Karpas-422 (cell line): ENCODE measurements at regions not wholly inside any gene's neighbourhood (a gene's known extent, or its start where the extent isn't known, plus 50 kb on each side); places are given as distances from the start of the nearest gene placed in this dataset.

ENCODE experiments used
- DNase-seq: peaks from one replicate; pipeline ENCODE4 v3.0.0-alpha.2; 2015
- H2AFZ ChIP-seq: fragments of 200-600 bp; sonication (generic); 2 replicates; pipeline ENCODE4 v1.6.1; 2014; ENCODE audit warnings: antibody characterized with exemption, low read length, mixed read lengths
- H3K27ac ChIP-seq: fragments of 200-600 bp; sonication (generic); 2 replicates; pipeline ENCODE4 v1.5.1; 2014; ENCODE audit warnings: mild to moderate bottlenecking, low read length, moderate library complexity
- H3K27me3 ChIP-seq: fragments of 200-600 bp; sonication (generic); 2 replicates; pipeline ENCODE4 v1.6.1; 2014; ENCODE audit warnings: low read length, mixed read lengths
- H3K36me3 ChIP-seq: fragments of 200-600 bp; sonication (generic); 2 replicates; pipeline ENCODE4 v1.6.1; 2014; ENCODE audit warnings: low read length, mixed read lengths; ENCODE audit not compliant: insufficient read depth
- H3K4me1 ChIP-seq: fragments of 200-600 bp; sonication (generic); 2 replicates; pipeline ENCODE4 v1.6.1; 2014; ENCODE audit warnings: mild to moderate bottlenecking, low read length, mixed read lengths
- H3K4me2 ChIP-seq: fragments of 200-600 bp; sonication (generic); 2 replicates; pipeline ENCODE4 v1.6.1; 2014; ENCODE audit warnings: low read length, low read depth, mild to moderate bottlenecking; ENCODE audit not compliant: poor library complexity, severe bottlenecking
- H3K4me3 ChIP-seq: fragments of 200-600 bp; sonication (generic); 2 replicates; pipeline ENCODE4 v1.5.1; 2014; ENCODE audit warnings: mild to moderate bottlenecking, antibody characterized with exemption, low read length, mixed read lengths
- H3K79me2 ChIP-seq: fragments of 200-600 bp; sonication (generic); 2 replicates; pipeline ENCODE4 v1.6.1; 2014; ENCODE audit warnings: mild to moderate bottlenecking, low read length, mixed read lengths
- H3K9ac ChIP-seq: fragments of 200-600 bp; sonication (generic); 2 replicates; pipeline ENCODE4 v1.6.0; 2014; ENCODE audit warnings: low read length
- H3K9me2 ChIP-seq: fragments of 200-600 bp; sonication (generic), shearing (Covaris generic); replicated peaks from 2 replicates; pipeline ENCODE4 v1.6.0; 2014; ENCODE audit warnings: mild to moderate bottlenecking, low read length, moderate library complexity; ENCODE audit not compliant: insufficient read depth
- H3K9me3 ChIP-seq: fragments of 300-700, 200-600 bp; sonication (generic); 2 replicates; pipeline ENCODE4 v1.6.1; 2014; ENCODE audit warnings: low read length, mixed read lengths
- H4K20me1 ChIP-seq: fragments of 200-600 bp; sonication (generic); 2 replicates; pipeline ENCODE4 v1.6.1; 2014; ENCODE audit warnings: mild to moderate bottlenecking, antibody characterized with exemption, low read length, low read depth; ENCODE audit not compliant: insufficient read depth

GRCh38 chr6:150662814-150663213 lies 63.1 kb downstream of the PLEKHG1 start:
- no peaks in the 10 kb centered on the region for H3K9me3 ChIP-seq
- DNase-seq: no peak
- no peak overlapping the region for H3K4me2 ChIP-seq
- no peaks in the 10 kb centered on the region; the same call in 1 of the 2 replicates for H4K20me1 ChIP-seq
- H3K9ac ChIP-seq: no peak overlapping the region
- H3K36me3 ChIP-seq: peaks cover 38% of the 10 kb centered on the region
- peaks cover 27% of the 10 kb centered on the region for H3K4me1 ChIP-seq
- H3K27me3 ChIP-seq: no peaks in the 10 kb centered on the region
- peaks cover 92% of the 10 kb centered on the region for H3K79me2 ChIP-seq
- no peaks in the 10 kb centered on the region for H3K9me2 ChIP-seq
- no peak overlapping the region for H3K27ac ChIP-seq
- H3K4me3 ChIP-seq: no peak overlapping the region
- H2AFZ ChIP-seq: no peak overlapping the region

GRCh38 chr6:150664091-150664490 lies 64.4 kb downstream of the PLEKHG1 start:
- Histone ChIP-seq H3K4me1 (peaks cover 32% of the 10 kb centered on the region), H3K27me3 (no peaks in the 10 kb centered on the region), H3K36me3 (peaks cover 38% of the 10 kb centered on the region), H3K9me2 (no peaks in the 10 kb centered on the region), H3K4me2 (no peak overlapping the region), H3K79me2 (peaks cover 92% of the 10 kb centered on the region), H3K4me3 (no peak overlapping the region), H3K27ac (no peak overlapping the region), H4K20me1 (no peaks in the 10 kb centered on the region; the same call in 1 of the 2 replicates), H2AFZ (no peak overlapping the region), H3K9ac (no peak overlapping the region), H3K9me3 (no peaks in the 10 kb centered on the region)
- DNase-seq: no peak

GRCh38 chr6:150666071-150666470 lies 66.4 kb downstream of the PLEKHG1 start:
- H3K27ac ChIP-seq: 0 out of 2 replicates have a peak overlapping the region, but pooled peaks have one; percentile 18
- no peaks in the 10 kb centered on the region for H3K27me3 ChIP-seq
- no peak overlapping the region for H3K4me2 ChIP-seq
- peaks cover 33% of the 10 kb centered on the region for H3K4me1 ChIP-seq
- no peak overlapping the region for H3K4me3 ChIP-seq
- peaks cover 88% of the 10 kb centered on the region for H3K79me2 ChIP-seq
- H2AFZ ChIP-seq: no peak overlapping the region
- H3K9me2 ChIP-seq: no peaks in the 10 kb centered on the region
- no peaks in the 10 kb centered on the region for H3K9me3 ChIP-seq
- H3K36me3 ChIP-seq: peaks cover 32% of the 10 kb centered on the region
- H4K20me1 ChIP-seq: peaks cover 6% of the 10 kb centered on the region; the same call in 1 of the 2 replicates
- H3K9ac ChIP-seq: no peak overlapping the region
- DNase-seq: no peak

DNA sequence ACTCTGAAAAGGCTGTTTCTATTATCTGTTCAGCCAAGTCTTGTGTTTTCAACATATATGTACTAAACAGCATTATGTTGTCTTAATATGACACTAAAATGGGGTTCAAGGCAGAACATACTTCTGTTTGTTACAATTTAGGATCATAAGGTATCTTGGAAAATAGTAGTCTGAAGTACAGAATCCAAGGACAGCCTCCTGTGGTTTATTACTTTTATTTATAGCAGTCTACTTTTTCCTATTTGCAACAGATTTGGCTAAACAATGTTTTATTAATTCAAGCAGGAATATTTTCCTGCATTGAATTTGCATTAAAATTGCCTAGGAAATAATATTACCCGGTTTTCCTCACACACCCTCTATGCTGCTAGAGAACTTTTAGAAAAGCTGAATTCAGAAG lies 67.7 kb downstream of the PLEKHG1 start:
- Histone ChIP-seq H3K36me3 (peaks cover 21% of the 10 kb centered on the region), H2AFZ (no peak overlapping the region), H3K4me2 (no peak overlapping the region), H3K4me1 (peaks cover 39% of the 10 kb centered on the region), H3K9me2 (no peaks in the 10 kb centered on the region), H3K9ac (no peak overlapping the region), H3K27ac (peak overlapping the region; percentile 40), H3K27me3 (no peaks in the 10 kb centered on the region), H3K4me3 (no peak overlapping the region), H3K9me3 (no peaks in the 10 kb centered on the region), H4K20me1 (peaks cover 6% of the 10 kb centered on the region; the same call in 1 of the 2 replicates), H3K79me2 (peaks cover 88% of the 10 kb centered on the region)
- no peak for DNase-seq

GRCh38 chr6:150667977-150668716 lies 68.5 kb downstream of the PLEKHG1 start:
- H3K79me2 ChIP-seq: peaks cover 88% of the 10 kb centered on the region
- H3K4me2 ChIP-seq: no peak overlapping the region
- no peaks in the 10 kb centered on the region for H3K9me3 ChIP-seq
- no peak for DNase-seq
- H3K36me3 ChIP-seq: peaks cover 21% of the 10 kb centered on the region
- H3K9ac ChIP-seq: no peak overlapping the region
- H3K27ac ChIP-seq: peak overlapping the region; percentile 40
- peaks cover 6% of the 10 kb centered on the region; the same call in 1 of the 2 replicates for H4K20me1 ChIP-seq
- H3K9me2 ChIP-seq: no peaks in the 10 kb centered on the region
- no peak overlapping the region for H2AFZ ChIP-seq
- H3K4me1 ChIP-seq: peaks cover 42% of the 10 kb centered on the region
- H3K4me3 ChIP-seq: no peak overlapping the region
- H3K27me3 ChIP-seq: no peaks in the 10 kb centered on the region

DNA sequence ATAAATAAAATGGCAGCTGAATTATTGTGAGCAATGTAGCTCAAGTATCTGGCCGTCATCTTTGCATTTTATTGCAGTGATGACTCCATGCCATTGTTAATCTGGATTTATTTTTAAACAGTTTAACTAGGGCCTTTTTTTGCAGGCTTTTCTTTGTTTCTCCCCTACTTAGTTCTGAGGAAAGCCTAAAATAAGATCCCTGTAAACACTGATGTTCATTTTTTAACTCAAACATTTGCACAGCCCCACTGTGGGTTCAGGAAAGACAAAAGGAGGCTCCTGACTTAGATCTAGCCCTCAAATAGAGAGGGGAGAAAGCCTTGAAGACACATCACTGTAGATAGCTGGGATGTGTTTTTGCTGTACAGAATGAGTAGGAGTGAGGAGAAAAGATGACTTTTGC lies 69.2 kb downstream of the PLEKHG1 start:
- H3K79me2 ChIP-seq: peaks cover 91% of the 10 kb centered on the region
- no peaks in the 10 kb centered on the region for H3K9me3 ChIP-seq
- H3K27ac ChIP-seq: peak overlapping the region; percentile 61
- no peak overlapping the region for H3K4me3 ChIP-seq
- H3K9ac ChIP-seq: no peak overlapping the region
- no peaks in the 10 kb centered on the region for H3K9me2 ChIP-seq
- peaks cover 42% of the 10 kb centered on the region for H3K4me1 ChIP-seq
- H2AFZ ChIP-seq: no peak overlapping the region
- H3K36me3 ChIP-seq: peaks cover 19% of the 10 kb centered on the region
- H3K4me2 ChIP-seq: no peak overlapping the region
- no peak for DNase-seq
- no peaks in the 10 kb centered on the region for H3K27me3 ChIP-seq
- H4K20me1 ChIP-seq: peaks cover 6% of the 10 kb centered on the region; the same call in 1 of the 2 replicates

GRCh38 chr6:150670311-150670710 lies 70.6 kb downstream of the PLEKHG1 start:
- Histone ChIP-seq H3K9me3 (no peaks in the 10 kb centered on the region), H3K9me2 (no peaks in the 10 kb centered on the region), H2AFZ (no peak overlapping the region), H3K4me3 (no peak overlapping the region), H3K9ac (no peak overlapping the region), H3K36me3 (peaks cover 16% of the 10 kb centered on the region), H4K20me1 (peaks cover 6% of the 10 kb centered on the region; the same call in 1 of the 2 replicates), H3K79me2 (peaks cover 89% of the 10 kb centered on the region), H3K4me2 (no peak overlapping the region), H3K27ac (no peak overlapping the region), H3K4me1 (peaks cover 42% of the 10 kb centered on the region), H3K27me3 (no peaks in the 10 kb centered on the region)
- no peak for DNase-seq

- Histone ChIP-seq H3K27ac (no peak overlapping the region), H2AFZ (no peak overlapping the region), H4K20me1 (peaks cover 6% of the 10 kb centered on the region; the same call in 1 of the 2 replicates), H3K9me3 (no peaks in the 10 kb centered on the region), H3K9ac (no peak overlapping the region), H3K9me2 (no peaks in the 10 kb centered on the region), H3K4me2 (no peak overlapping the region), H3K36me3 (peaks cover 22% of the 10 kb centered on the region), H3K4me1 (peaks cover 28% of the 10 kb centered on the region), H3K79me2 (peaks cover 88% of the 10 kb centered on the region), H3K4me3 (no peak overlapping the region), H3K27me3 (no peaks in the 10 kb centered on the region)
- DNase-seq: no peak
Observed at GRCh38 chr6:150672800-150673199, 73.1 kb downstream of the PLEKHG1 start.
